A549 (cell line): ENCODE measurements at regions not wholly inside any gene's neighbourhood (a gene's known extent, or its start where the extent isn't known, plus 50 kb on each side); places are given as distances from the start of the nearest gene placed in this dataset.

Experiments used
- CEBPB ChIP-seq, 2 experiments: fragments of >200 bp in 1 of 2; sonication (Bioruptor Twin) in 1 of 2; formaldehyde crosslinking in 1 of 2; IDR thresholded peaks; 2 replicates each; pipeline ENCODE4 v1.6.1; 2012 to 2016
- CTCF ChIP-seq: fragments of >200 bp; sonication (Bioruptor Twin); formaldehyde crosslinking; IDR thresholded peaks from 3 replicates; pipeline ENCODE4 v1.5.1; 2016
- HMGXB4 ChIP-seq: fragments of 250-450 bp; sonication (Bioruptor Pico); IDR thresholded peaks from 2 replicates; pipeline ENCODE4 v1.5.0; 2021; ENCODE audit warnings: mild to moderate bottlenecking, moderate library complexity, borderline replicate concordance
- KDM1A ChIP-seq: fragments of 200-600 bp; sonication (generic); IDR thresholded peaks from 2 replicates; pipeline ENCODE4 v1.6.1; 2016; ENCODE audit warnings: low read depth, mild to moderate bottlenecking
- NFE2L2 ChIP-seq: fragments of 150-350 bp; conservative IDR thresholded peaks from 2 replicates; pipeline ENCODE4 v1.6.1; 2014; ENCODE audit warnings: low read length
- NR3C1 ChIP-seq: fragments of >200 bp; sonication (Bioruptor Twin); formaldehyde crosslinking; IDR thresholded peaks from 3 replicates; pipeline ENCODE4 v1.6.1; 2017
- POLR2A ChIP-seq: IDR thresholded peaks from 2 replicates; pipeline ENCODE4 v1.6.1; 2012; ENCODE audit warnings: mild to moderate bottlenecking, low read length
- POLR2AphosphoS2 ChIP-seq: conservative IDR thresholded peaks from 2 replicates; pipeline ENCODE4 v1.6.1; 2012; ENCODE audit warnings: low read length, improper control_type of control experiment, inconsistent platforms
- SREBF2 ChIP-seq: fragments of 450-650 bp; IDR thresholded peaks from 2 replicates; pipeline ENCODE4 v1.6.1; 2014; ENCODE audit warnings: mild to moderate bottlenecking, moderate library complexity

GRCh38 chr12:92030618-92031017, 115.0 kb downstream of the BTG1 start:
- TF ChIP-seq CTCF (no peak), NFE2L2 (no peak), CEBPB (IDR thresholded peaks at IDR 0.05) (no peak), NR3C1 (no peak), POLR2A (no peak), KDM1A (no peak), POLR2AphosphoS2 (no peak), HMGXB4 (CRISPR knock-in tag) (no peak), SREBF2 (no peak)
